ENCODE measurements at regions not wholly inside any gene's neighbourhood (a gene's known extent, or its start where the extent isn't known, plus 50 kb on each side); places are given as distances from the start of the nearest gene placed in this dataset.

- DNase-seq (ENCODE audit: low spot score), result no peak
Measured at GRCh38 chr1:185421485-185422107, 104.6 kb upstream of the IVNS1ABP start.

GRCh38 chr1:185420588-185421081 is 103.6 kb upstream of the IVNS1ABP start:
- no peaks in the 10 kb centered on the region for H3K4me1 ChIP-seq (ENCODE audit: insufficient read depth)
- no peaks in the 10 kb centered on the region for H3K27me3 ChIP-seq
- TF ChIP-seq CTCF (IDR thresholded peaks at IDR 0.05; ENCODE audit: poor library complexity), result no peak
- TF ChIP-seq EZH2 (IDR thresholded peaks at IDR 0.05; ENCODE audit: borderline replicate concordance), result no peak
- TF ChIP-seq EZH2phosphoT487 (IDR thresholded peaks at IDR 0.05; ENCODE audit: low read depth, severe bottlenecking, unreplicated experiment), result no peak
- H3K4me2 ChIP-seq, result no peak overlapping the region
- no peaks in the 10 kb centered on the region for H3K9me3 ChIP-seq (ENCODE audit: low read depth)
- H3K4me3 ChIP-seq, result no peak overlapping the region
- DNase-seq (ENCODE audit: low spot score), result no peak
- no peak overlapping the region for H3K27ac ChIP-seq
- no peaks in the 10 kb centered on the region for H3K79me2 ChIP-seq
- no peaks in the 10 kb centered on the region for H4K20me1 ChIP-seq (ENCODE audit: insufficient read depth, poor library complexity, severe bottlenecking)
- H3K9me2 ChIP-seq (replicated peaks; ENCODE audit: insufficient read depth), result no peaks in the 10 kb centered on the region
- no peak overlapping the region for H2AFZ ChIP-seq
- no peaks in the 10 kb centered on the region for H3K36me3 ChIP-seq (replicated peaks; ENCODE audit: insufficient read depth, low read depth)

More at GRCh38 chr1:185421485-185422107, 104.6 kb upstream of the IVNS1ABP start:
- 74% methylated on average over 3 of the region's 3 CpGs for WGBS (ENCODE audit: low lambda C conversion rate, missing lambda C conversion rate)
- Histone ChIP-seq H3K4me1 (ENCODE audit: insufficient read depth) (no peaks in the 10 kb centered on the region), H3K9me3 (ENCODE audit: low read depth) (no peaks in the 10 kb centered on the region), H3K36me3 (replicated peaks; ENCODE audit: insufficient read depth, low read depth) (no peaks in the 10 kb centered on the region), H3K79me2 (no peaks in the 10 kb centered on the region), H2AFZ (no peak overlapping the region), H3K9me2 (replicated peaks; ENCODE audit: insufficient read depth) (no peaks in the 10 kb centered on the region), H3K4me3 (no peak overlapping the region), H4K20me1 (ENCODE audit: insufficient read depth, poor library complexity, severe bottlenecking) (no peaks in the 10 kb centered on the region), H3K27me3 (no peaks in the 10 kb centered on the region), H3K27ac (no peak overlapping the region), H3K4me2 (no peak overlapping the region)
- TF ChIP-seq CTCF (IDR thresholded peaks at IDR 0.05; ENCODE audit: poor library complexity), result no peak
- no peak for TF ChIP-seq EZH2phosphoT487 (IDR thresholded peaks at IDR 0.05; ENCODE audit: low read depth, severe bottlenecking, unreplicated experiment)
- no peak for TF ChIP-seq EZH2 (IDR thresholded peaks at IDR 0.05; ENCODE audit: borderline replicate concordance)

- DNase-seq (ENCODE audit: low spot score), result no peak
- H3K36me3 ChIP-seq (replicated peaks; ENCODE audit: insufficient read depth, low read depth), result no peaks in the 10 kb centered on the region
- H3K27me3 ChIP-seq, result no peaks in the 10 kb centered on the region
- H3K79me2 ChIP-seq, result no peaks in the 10 kb centered on the region
- H2AFZ ChIP-seq, result no peak overlapping the region
- no peaks in the 10 kb centered on the region for H4K20me1 ChIP-seq (ENCODE audit: insufficient read depth, poor library complexity, severe bottlenecking)
- H3K4me3 ChIP-seq, result no peak overlapping the region
- no peaks in the 10 kb centered on the region for H3K4me1 ChIP-seq (ENCODE audit: insufficient read depth)
- H3K9me3 ChIP-seq (ENCODE audit: low read depth), result no peaks in the 10 kb centered on the region
- no peak overlapping the region for H3K4me2 ChIP-seq
- no peaks in the 10 kb centered on the region for H3K9me2 ChIP-seq (replicated peaks; ENCODE audit: insufficient read depth)
- 83% methylated on average over 3 of the region's 3 CpGs for WGBS (ENCODE audit: low lambda C conversion rate, missing lambda C conversion rate)
- no peak overlapping the region for H3K27ac ChIP-seq
- TF ChIP-seq EZH2 (IDR thresholded peaks at IDR 0.05; ENCODE audit: borderline replicate concordance) (no peak), EZH2phosphoT487 (IDR thresholded peaks at IDR 0.05; ENCODE audit: low read depth, severe bottlenecking, unreplicated experiment) (no peak), CTCF (IDR thresholded peaks at IDR 0.05; ENCODE audit: poor library complexity) (no peak)
Measured at GRCh38 chr1:185419718-185420117, 102.7 kb upstream of the IVNS1ABP start.

All from hepatocyte (in vitro differentiated cells).